Testis (tissue), 2 donors: ENCODE measurements at regions not wholly inside any gene's neighbourhood (a gene's known extent, or its start where the extent isn't known, plus 50 kb on each side); places are given as distances from the start of the nearest gene placed in this dataset.

Experiments
- DNase-seq: peaks from one replicate; pipeline ENCODE4 v3.0.0-alpha.2; 2019
- H3K27ac ChIP-seq, 2 donors: fragments of 200-600 bp; sonication (generic); one replicate each; pipeline ENCODE4 v1.5.1; 2019
- H3K27me3 ChIP-seq: fragments of 200-600 bp; sonication (generic); one replicate; pipeline ENCODE4 v1.5.1; 2019
- H3K36me3 ChIP-seq: fragments of 200-600 bp; sonication (generic); one replicate; pipeline ENCODE4 v1.5.1; 2017; ENCODE audit warnings: low read depth; ENCODE audit errors: missing control alignments
- H3K4me1 ChIP-seq: fragments of 200-600 bp; sonication (generic); one replicate; pipeline ENCODE4 v1.5.1; 2019
- H3K4me3 ChIP-seq, 2 donors: fragments of 200-600 bp; sonication (generic); one replicate each; pipeline ENCODE4 v1.5.1; 2017 to 2019
- H3K9me3 ChIP-seq: fragments of 200-600 bp; sonication (generic); one replicate; pipeline ENCODE4 v1.5.1; 2017
- POLR2A ChIP-seq: fragments of 450-650 bp; IDR thresholded peaks from one replicate; pipeline ENCODE4 v1.6.1; 2017; ENCODE audit warnings: antibody characterized with exemption, mild to moderate bottlenecking, moderate library complexity
- WGBS, 2 donors: methylation state at CpG; one replicate each; pipeline ENCODE4 v1.1.5; 2018; 5-methylcytosine and 5-hydroxymethylcytosine counted together
- intact Hi-C: fragments of 100-400 bp; cut with DNase I; formaldehyde crosslinking; loops from one replicate; pipeline ENCODE4 v1.15.1; 2023; ENCODE audit warnings: low total_unique reads
- TF ChIP-seq, protein P1 (sequence below), 3 experiments: fragments of 450-650 bp in 2 of 3; fragments of 200-600 bp in 1 of 3; sonication (generic) in 1 of 3; IDR thresholded peaks; one replicate each; pipeline ENCODE4 v1.5.1; 2016 to 2019; ENCODE audit warnings: antibody characterized with exemption in 3 of 3, mild to moderate bottlenecking in 2 of 3, moderate library complexity in 1 of 3

DNA sequence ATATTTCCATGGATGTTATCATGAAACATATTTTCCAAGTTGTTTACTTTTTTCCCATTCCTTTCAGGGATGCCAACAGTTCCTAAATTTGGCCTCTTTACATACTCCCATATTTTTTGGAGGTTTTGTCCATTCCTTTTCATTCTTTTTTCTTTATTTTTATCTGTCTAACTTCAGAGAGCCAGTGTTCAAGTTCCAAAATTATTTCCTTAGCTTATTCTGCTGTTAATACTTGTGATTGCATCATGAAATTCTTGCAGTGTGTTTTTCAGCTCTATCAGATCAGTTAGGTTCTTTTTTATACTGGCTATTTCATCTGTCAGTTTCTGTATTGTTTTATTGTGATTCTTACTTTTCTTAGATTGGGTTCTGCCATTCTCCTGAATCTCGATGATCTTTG, 89.9 kb upstream of the TCF21 start:
- Histone ChIP-seq H3K4me1 (no peaks in the 10 kb centered on the region), H3K27ac (no peak overlapping the region), H3K9me3 (no peaks in the 10 kb centered on the region), H3K27me3 (no peaks in the 10 kb centered on the region), H3K4me3 (no peak overlapping the region), H3K36me3 (no peaks in the 10 kb centered on the region)
- TF ChIP-seq, protein P1, sequence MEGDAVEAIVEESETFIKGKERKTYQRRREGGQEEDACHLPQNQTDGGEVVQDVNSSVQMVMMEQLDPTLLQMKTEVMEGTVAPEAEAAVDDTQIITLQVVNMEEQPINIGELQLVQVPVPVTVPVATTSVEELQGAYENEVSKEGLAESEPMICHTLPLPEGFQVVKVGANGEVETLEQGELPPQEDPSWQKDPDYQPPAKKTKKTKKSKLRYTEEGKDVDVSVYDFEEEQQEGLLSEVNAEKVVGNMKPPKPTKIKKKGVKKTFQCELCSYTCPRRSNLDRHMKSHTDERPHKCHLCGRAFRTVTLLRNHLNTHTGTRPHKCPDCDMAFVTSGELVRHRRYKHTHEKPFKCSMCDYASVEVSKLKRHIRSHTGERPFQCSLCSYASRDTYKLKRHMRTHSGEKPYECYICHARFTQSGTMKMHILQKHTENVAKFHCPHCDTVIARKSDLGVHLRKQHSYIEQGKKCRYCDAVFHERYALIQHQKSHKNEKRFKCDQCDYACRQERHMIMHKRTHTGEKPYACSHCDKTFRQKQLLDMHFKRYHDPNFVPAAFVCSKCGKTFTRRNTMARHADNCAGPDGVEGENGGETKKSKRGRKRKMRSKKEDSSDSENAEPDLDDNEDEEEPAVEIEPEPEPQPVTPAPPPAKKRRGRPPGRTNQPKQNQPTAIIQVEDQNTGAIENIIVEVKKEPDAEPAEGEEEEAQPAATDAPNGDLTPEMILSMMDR (IDR thresholded peaks at IDR 0.05) = no peak
- no peak for TF ChIP-seq POLR2A
- intact Hi-C loops = no loop called here
- no peak for DNase-seq
- 85 to 94% methylated on average over 1 of the region's 1 CpG for WGBS, 2 donors

DNA sequence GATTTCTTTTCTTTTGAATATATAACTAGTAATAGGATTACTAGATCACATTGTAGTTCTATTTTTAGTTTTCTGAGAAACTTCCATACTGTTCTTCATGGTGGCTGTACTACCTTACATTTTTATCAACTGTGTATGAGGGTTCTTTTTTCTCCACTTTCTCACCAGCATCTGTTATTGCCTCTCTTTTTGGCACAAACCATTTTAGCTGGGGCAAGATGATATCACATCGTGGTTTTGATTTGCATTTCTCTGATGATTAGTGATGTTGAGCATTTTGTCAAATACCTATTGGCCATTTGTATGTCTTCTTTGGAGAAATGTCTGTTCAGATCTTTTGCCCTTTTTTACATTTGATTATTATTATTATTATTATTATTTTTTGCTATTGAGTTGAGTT, 86.1 kb upstream of the TCF21 start:
- Histone ChIP-seq H3K36me3 (no peaks in the 10 kb centered on the region), H3K9me3 (no peaks in the 10 kb centered on the region), H3K4me3 (no peak overlapping the region), H3K27me3 (no peaks in the 10 kb centered on the region), H3K4me1 (no peaks in the 10 kb centered on the region), H3K27ac (no peak overlapping the region)
- WGBS, 2 donors = 88 to 95% methylated on average over 1 of the region's 1 CpG
- TF ChIP-seq, protein P1 (IDR thresholded peaks at IDR 0.05) = no peak
- no peak for TF ChIP-seq POLR2A
- DNase-seq = no peak
- intact Hi-C loops = no loop called here

DNA sequence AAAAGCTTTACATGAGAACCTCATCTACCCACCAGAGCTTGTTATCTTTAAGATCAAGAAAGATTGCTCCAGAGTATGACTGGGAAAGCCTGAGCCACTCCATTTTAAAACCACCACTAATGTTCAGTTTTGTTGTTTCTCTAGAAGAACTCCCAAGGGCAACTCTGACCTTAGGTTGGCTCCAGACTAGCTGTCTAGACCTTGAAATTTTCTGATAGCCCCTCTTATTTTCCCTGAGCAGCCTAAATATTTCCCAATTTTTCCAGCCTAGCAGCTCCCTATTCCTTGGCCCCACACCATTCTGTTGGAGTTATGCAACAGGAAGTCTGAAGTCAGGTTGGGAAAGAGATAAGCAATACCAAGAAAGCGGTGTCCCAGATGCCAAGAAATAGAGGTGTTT, 84.6 kb upstream of the TCF21 start:
- Histone ChIP-seq H3K4me1 (no peaks in the 10 kb centered on the region), H3K36me3 (no peaks in the 10 kb centered on the region), H3K4me3 (no peak overlapping the region), H3K9me3 (no peaks in the 10 kb centered on the region), H3K27ac (no peak overlapping the region), H3K27me3 (no peaks in the 10 kb centered on the region)
- TF ChIP-seq, protein P1 (IDR thresholded peaks at IDR 0.05) = no peak
- TF ChIP-seq POLR2A = no peak
- DNase-seq = no peak
- intact Hi-C loops = no loop called here
- 72 to 75% methylated on average over 1 of the region's 1 CpG for WGBS, 2 donors

DNA sequence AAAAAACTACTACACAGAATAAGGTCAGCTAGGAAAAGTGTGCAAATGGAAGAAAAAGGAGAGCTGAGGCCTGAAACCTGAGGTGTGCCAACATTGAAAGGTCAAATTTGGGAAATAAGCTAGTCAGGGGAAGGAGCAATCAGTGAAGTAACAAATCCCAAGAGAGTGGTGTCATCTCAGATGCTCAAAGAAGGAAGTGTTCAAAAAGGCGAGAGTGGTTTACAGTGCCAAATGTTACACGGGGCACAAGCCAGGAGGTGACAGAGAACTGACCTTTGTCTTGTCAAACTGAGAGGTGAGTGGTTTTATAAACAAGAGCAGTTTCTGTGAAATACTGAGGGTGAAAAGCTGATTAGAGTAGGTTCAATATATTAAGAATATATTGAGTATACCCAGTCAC, 83.0 kb upstream of the TCF21 start:
- DNase-seq = no peak
- intact Hi-C loops = no loop called here
- Histone ChIP-seq H3K4me1 (no peaks in the 10 kb centered on the region), H3K36me3 (no peaks in the 10 kb centered on the region), H3K27ac (no peak overlapping the region), H3K4me3 (no peak overlapping the region), H3K27me3 (no peaks in the 10 kb centered on the region), H3K9me3 (no peaks in the 10 kb centered on the region)
- 79 to 83% methylated on average over 2 of the region's 2 CpGs for whole genome bisulfite sequencing, 2 donors
- TF ChIP-seq POLR2A = no peak
- TF ChIP-seq, protein P1 (IDR thresholded peaks at IDR 0.05) = no peak

DNA sequence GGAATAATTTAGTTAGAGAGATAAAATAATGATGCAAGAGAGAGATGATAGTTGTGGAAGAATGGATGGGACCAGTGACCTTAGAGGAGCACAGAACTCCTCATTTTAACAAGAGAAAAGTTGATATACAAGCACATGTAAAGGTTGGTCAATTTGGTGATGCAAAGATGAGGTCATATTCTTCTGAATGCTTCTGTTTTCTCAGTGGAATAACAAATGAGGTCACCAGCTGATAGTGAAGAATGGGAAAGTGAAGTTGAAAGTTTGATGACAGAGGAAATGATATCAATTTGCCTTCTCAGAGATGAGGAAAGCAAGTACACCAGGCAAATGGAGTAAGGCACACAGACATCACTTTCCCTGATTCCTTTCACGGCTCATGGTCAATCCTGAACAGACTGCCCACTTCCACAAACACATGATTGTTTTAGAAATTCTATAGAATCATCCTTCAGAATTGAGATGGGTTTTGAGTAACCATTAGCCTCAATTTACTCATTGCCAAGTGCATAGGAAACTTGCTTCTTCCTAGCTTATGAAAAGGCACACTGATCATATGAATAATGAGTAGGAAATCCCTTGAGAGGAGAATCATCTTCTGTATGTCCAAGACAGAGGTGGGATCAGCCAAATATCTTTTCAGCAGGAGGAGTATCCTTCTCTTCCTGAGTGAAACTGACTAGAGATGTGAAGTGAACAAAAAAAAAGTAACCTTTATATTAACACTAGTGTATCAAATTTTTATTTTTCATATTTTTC, 82.4 kb upstream of the TCF21 start:
- WGBS, 2 donors = 83 to 94% methylated on average over 1 of the region's 1 CpG
- TF ChIP-seq POLR2A = no peak
- TF ChIP-seq, protein P1 (IDR thresholded peaks at IDR 0.05) = no peak
- H3K4me3 ChIP-seq = no peak overlapping the region
- intact Hi-C loops = no loop called here
- no peak overlapping the region for H3K27ac ChIP-seq
- DNase-seq = no peak
- H3K9me3 ChIP-seq = no peaks in the 10 kb centered on the region
- no peaks in the 10 kb centered on the region for H3K36me3 ChIP-seq
- H3K4me1 ChIP-seq = no peaks in the 10 kb centered on the region
- H3K27me3 ChIP-seq = no peaks in the 10 kb centered on the region
